HG02759 (cell line): ENCODE measurements at regions not wholly inside any gene's neighbourhood (a gene's known extent, or its start where the extent isn't known, plus 50 kb on each side); places are given as distances from the start of the nearest gene placed in this dataset.
A peak's percentile ranks its signal among the peaks of the same experiment; 100 is the strongest.
"Not testable (repeated sequence)": the region's sequence is repeated elsewhere in the genome, so short reads cannot be mapped to it uniquely, and the experiment has no call there.

Experiments used
- ATAC-seq: cut with Tn5 transposase; IDR thresholded peaks from one replicate; pipeline ENCODE4 v1.9.1; 2021; ENCODE audit warnings: mild to moderate bottlenecking, moderate library complexity; ENCODE audit not compliant: unreplicated experiment

- ATAC-seq, result not testable (repeated sequence)
Measured at GRCh38 chr15:20785151-20785936, 80.8 kb downstream of the POTEB2 start.

GRCh38 chr15:20783598-20784184 lies 82.4 kb downstream of the POTEB2 start:
- not testable (repeated sequence) for ATAC-seq

- ATAC-seq, result not testable (repeated sequence)
Measured at GRCh38 chr15:20775412-20775811, 90.7 kb downstream of the POTEB2 start.

GRCh38 chr15:20767943-20768342 lies 98.2 kb downstream of the POTEB2 start:
- ATAC-seq, result not testable (repeated sequence)

- ATAC-seq, result not testable (repeated sequence)
Measured at GRCh38 chr15:20762422-20762821, 103.7 kb downstream of the POTEB2 start.

- not testable (repeated sequence) for ATAC-seq
Measured at GRCh38 chr15:20756440-20756839, 109.7 kb downstream of the POTEB2 start.

GRCh38 chr15:20755665-20756398 lies 110.3 kb downstream of the POTEB2 start:
- peak; percentile 45 for ATAC-seq

GRCh38 chr15:20733493-20733892 lies 132.6 kb downstream of the POTEB2 start:
- not testable (repeated sequence) for ATAC-seq
